IMR-90 (cell line): ENCODE measurements at regions not wholly inside any gene's neighbourhood (a gene's known extent, or its start where the extent isn't known, plus 50 kb on each side); places are given as distances from the start of the nearest gene placed in this dataset.

Experiments used
- ATAC-seq: fragments of 200-7000 bp; cut with Tn5 transposase; 2 replicates; pipeline ENCODE4 v1.9.1; 2020; ENCODE audit warnings: low read depth, mild to moderate bottlenecking, moderate library complexity
- BruUV-seq: library from RNA; stranded (reverse); fragments of 400-500 nt; replicated peaks from 2 replicates; lab custom pipeline; 2021; lab: Mats Ljungman, UMichigan
- CTCF ChIA-PET: fragments of 300-600 bp; formaldehyde crosslinking; extraction: SDS; loops from one replicate; lab custom pipeline; 2021; ENCODE audit warnings: antibody characterized with exemption; lab: Yijun Ruan, JAX
- POLR2A ChIA-PET: fragments of 300-600 bp; sonication (Branson Sonifier 250); formaldehyde crosslinking; loops from one replicate; lab custom pipeline; 2022; ENCODE audit warnings: antibody characterized with exemption; ENCODE audit not compliant: unreplicated experiment; lab: Charles Lee
- DNase-seq: peaks from one replicate; pipeline ENCODE4 v3.0.0; 2013
- H2AFZ ChIP-seq: replicated peaks from 2 replicates; pipeline ENCODE3; 2013; ENCODE audit warnings: low read length, mild to moderate bottlenecking; ENCODE audit not compliant: poor library complexity
- H2AK5ac ChIP-seq: 2 replicates; pipeline ENCODE4 v1.6.1; 2013; ENCODE audit warnings: low read depth, low read length, inconsistent platforms
- H2AK9ac ChIP-seq: replicated peaks from 2 replicates; pipeline ENCODE3; 2013; ENCODE audit warnings: mild to moderate bottlenecking, low read depth, low read length, moderate library complexity; ENCODE audit not compliant: poor library complexity
- H2BK120ac ChIP-seq: 2 replicates; pipeline ENCODE4 v1.6.1; 2013; ENCODE audit warnings: low read depth, low read length, inconsistent platforms
- H2BK15ac ChIP-seq: 3 replicates; pipeline ENCODE4 v1.6.1; 2013; ENCODE audit warnings: low read depth, low read length, inconsistent platforms
- H2BK20ac ChIP-seq: 2 replicates; pipeline ENCODE4 v1.6.1; 2013; ENCODE audit warnings: low read depth, mild to moderate bottlenecking, inconsistent platforms, low read length, moderate library complexity
- H2BK5ac ChIP-seq: 2 replicates; pipeline ENCODE4 v1.6.1; 2013; ENCODE audit warnings: mild to moderate bottlenecking, low read depth, low read length, inconsistent platforms; ENCODE audit not compliant: poor library complexity, severe bottlenecking
- H3K14ac ChIP-seq: replicated peaks from 2 replicates; pipeline ENCODE4 v1.6.1; 2013; ENCODE audit warnings: low read depth, low read length, inconsistent platforms
- H3K18ac ChIP-seq: 2 replicates; pipeline ENCODE4 v1.6.1; 2013; ENCODE audit warnings: low read depth, low read length, control low read depth
- H3K23ac ChIP-seq: 2 replicates; pipeline ENCODE4 v1.6.1; 2013; ENCODE audit warnings: low read depth, low read length, inconsistent platforms
- H3K27ac ChIP-seq: 2 replicates; pipeline ENCODE4 v1.5.1; 2013; ENCODE audit warnings: mild to moderate bottlenecking, control low read depth, low read length; ENCODE audit not compliant: insufficient read depth
- H3K27me3 ChIP-seq: 2 replicates; pipeline ENCODE4 v1.6.1; 2013; ENCODE audit warnings: low read length; ENCODE audit not compliant: control insufficient read depth, insufficient read depth
- H3K36me3 ChIP-seq: 2 replicates; pipeline ENCODE4 v1.6.1; 2013; ENCODE audit warnings: low read length, mixed read lengths; ENCODE audit not compliant: control insufficient read depth, insufficient read depth
- H3K4ac ChIP-seq: 2 replicates; pipeline ENCODE4 v1.6.1; 2013; ENCODE audit warnings: low read depth, low read length, inconsistent platforms
- H3K4me1 ChIP-seq: 2 replicates; pipeline ENCODE4 v1.6.1; 2013; ENCODE audit warnings: low read length, mixed read lengths; ENCODE audit not compliant: control insufficient read depth, insufficient read depth
- H3K4me2 ChIP-seq: 2 replicates; pipeline ENCODE4 v1.6.1; 2013; ENCODE audit warnings: low read depth, mild to moderate bottlenecking, control low read depth, low read length, moderate library complexity
- H3K4me3 ChIP-seq: 2 replicates; pipeline ENCODE4 v1.5.1; 2013; ENCODE audit warnings: low read depth, mild to moderate bottlenecking, control low read depth, low read length, moderate library complexity; ENCODE audit not compliant: insufficient read depth
- H3K56ac ChIP-seq: 2 replicates; pipeline ENCODE4 v1.6.1; 2013; ENCODE audit warnings: low read length, inconsistent platforms; ENCODE audit not compliant: insufficient read depth; ENCODE audit errors: extremely low read depth
- H3K79me1 ChIP-seq, 2 experiments: 2 replicates each; pipeline ENCODE4 v1.6.1; 2013; ENCODE audit warnings: low read length in 2 of 2, inconsistent platforms in 1 of 2, low read depth in 1 of 2
- H3K9ac ChIP-seq: 2 replicates; pipeline ENCODE4 v1.6.1; 2013; ENCODE audit warnings: low read depth, low read length, control low read depth
- H3K9me1 ChIP-seq: 2 replicates; pipeline ENCODE4 v1.6.1; 2013; ENCODE audit warnings: low read length, inconsistent platforms; ENCODE audit not compliant: insufficient read depth
- H3K9me3 ChIP-seq: 2 replicates; pipeline ENCODE4 v1.6.1; 2013; ENCODE audit warnings: low read length; ENCODE audit not compliant: control insufficient read depth, insufficient read depth
- H4K20me1 ChIP-seq: 2 replicates; pipeline ENCODE4 v1.6.1; 2013; ENCODE audit warnings: low read length, inconsistent platforms; ENCODE audit not compliant: insufficient read depth
- H4K5ac ChIP-seq: 2 replicates; pipeline ENCODE4 v1.6.1; 2013; ENCODE audit warnings: mild to moderate bottlenecking, low read depth, low read length, control low read depth
- H4K8ac ChIP-seq, 2 experiments: 2 replicates each; pipeline ENCODE4 v1.6.1; 2013; ENCODE audit warnings: low read depth in 2 of 2, low read length in 2 of 2, control low read depth in 1 of 2, inconsistent platforms in 1 of 2
- H4K91ac ChIP-seq: 2 replicates; pipeline ENCODE4 v1.6.1; 2013; ENCODE audit warnings: low read depth, low read length, inconsistent platforms; ENCODE audit not compliant: insufficient read depth
- CHD1 ChIP-seq: IDR thresholded peaks from 2 replicates; pipeline ENCODE4 v1.6.1; 2012; ENCODE audit warnings: low read depth, low read length, improper control_type of control experiment
- MAZ ChIP-seq: IDR thresholded peaks from 2 replicates; pipeline ENCODE4 v1.6.1; 2012; ENCODE audit warnings: low read depth, mild to moderate bottlenecking, low read length, improper control_type of control experiment, moderate library complexity, borderline replicate concordance
- SMC3 ChIP-seq: fragments of 150-350 bp; IDR thresholded peaks from 2 replicates; pipeline ENCODE4 v1.6.1; 2016; ENCODE audit warnings: low read depth, mild to moderate bottlenecking, antibody characterized with exemption, low read length, moderate library complexity
- WGBS, 2 experiments: methylation state at CpG; one replicate each; pipeline versions ENCODE4 v1.1.5 to v1.1.7; 2013; ENCODE audit warnings: missing lambda C conversion rate in 2 of 2; ENCODE audit not compliant: insufficient read length in 1 of 2; ENCODE audit errors: extremely low coverage in 2 of 2; 5-methylcytosine and 5-hydroxymethylcytosine counted together
- dilution Hi-C: fragments of 300-500 bp; cut with HindIII; formaldehyde crosslinking; loops from one replicate; pipeline ENCODE4 v1.14.3; 2018; ENCODE audit warnings: low sequenced_read_pairs; ENCODE audit not compliant: unreplicated experiment
- in situ Hi-C: fragments of 300-500 bp; cut with MboI; formaldehyde crosslinking; loops from 3 replicates; pipeline ENCODE4 v1.14.3; 2019; ENCODE audit warnings: low sequenced_read_pairs, inconsistent platforms, mixed read lengths
- intact Hi-C: fragments of 100-400 bp; cut with micrococcal nuclease; formaldehyde crosslinking; loops from 2 replicates; pipeline ENCODE4 v1.10.0; 2022
- TF ChIP-seq, protein P1 (sequence below): conservative IDR thresholded peaks from 2 replicates; pipeline ENCODE4 v1.5.1; 2012; ENCODE audit warnings: mild to moderate bottlenecking, low read depth, low read length, improper control_type of control experiment

DNA sequence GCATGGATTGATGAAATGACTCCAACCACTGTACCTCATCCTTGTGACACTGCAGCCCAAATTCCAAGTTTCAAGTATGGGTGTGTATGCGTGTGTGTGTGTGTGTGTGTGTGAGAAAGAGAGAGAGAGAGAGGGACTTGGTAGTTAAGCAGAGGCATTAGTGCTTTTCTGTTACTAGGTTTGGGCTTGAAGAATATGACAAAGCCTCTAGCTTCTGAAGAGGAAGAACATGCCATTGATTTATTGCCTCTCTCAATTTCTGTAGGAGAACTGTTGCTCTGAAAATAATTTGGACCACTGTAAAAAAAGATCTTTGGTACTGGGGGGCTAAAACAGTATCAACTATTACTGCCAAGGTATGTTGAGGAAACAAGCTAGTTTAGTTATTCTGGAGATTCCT, 139.2 kb downstream of the AQP9 start:
- intact Hi-C loops: loop anchor here (10.0 kb wide), 2 partner anchors 197 to 337 kb away; no protein-coding TSS in a partner anchor

More for the DNA sequence above, 139.2 kb downstream of the AQP9 start:
- no peaks in the 10 kb centered on the region for H3K79me1 ChIP-seq
- no peak overlapping the region for H2BK15ac ChIP-seq
- dilution Hi-C loops (no loop called here), in situ Hi-C loops (no loop called here)
- H3K27ac ChIP-seq: no peak overlapping the region
- H3K27me3 ChIP-seq: no peaks in the 10 kb centered on the region
- H3K9ac ChIP-seq: no peak overlapping the region
- no peak overlapping the region for H4K91ac ChIP-seq
- no CpG with 5 or more reads among the region's 1 CpG for WGBS, 2 experiments
- no peak overlapping the region for H3K4me2 ChIP-seq
- ChIA-PET POLR2A (no interaction called here), CTCF (no interaction called here)
- no peak overlapping the region for H3K14ac ChIP-seq
- no peak overlapping the region for H3K18ac ChIP-seq
- no peaks in the 10 kb centered on the region for H4K20me1 ChIP-seq
- no peak overlapping the region for H3K56ac ChIP-seq
- no peak overlapping the region for H2AK5ac ChIP-seq
- no peaks in the 10 kb centered on the region for H3K9me3 ChIP-seq
- H3K4me1 ChIP-seq: peaks cover 1% of the 10 kb centered on the region
- no peak overlapping the region for H3K4me3 ChIP-seq
- H3K4ac ChIP-seq: no peak overlapping the region
- BruUV-seq: no TSS peak
- no peaks in the 10 kb centered on the region for H3K36me3 ChIP-seq
- H2AFZ ChIP-seq: no peak overlapping the region
- no peak overlapping the region for H2AK9ac ChIP-seq
- H2BK5ac ChIP-seq: no peak overlapping the region
- H2BK20ac ChIP-seq: 0 out of 2 replicates have a peak overlapping the region, but pooled peaks have one; percentile 41
- H2BK120ac ChIP-seq: no peak overlapping the region
- no peak overlapping the region for H3K23ac ChIP-seq
- ATAC-seq (no peak), DNase-seq (no peak)
- no peak overlapping the region for H4K8ac ChIP-seq
- H4K5ac ChIP-seq: no peak overlapping the region
- peaks cover 7% of the 10 kb centered on the region; the same call in 1 of the 2 replicates for H3K9me1 ChIP-seq
- TF ChIP-seq, protein P1, sequence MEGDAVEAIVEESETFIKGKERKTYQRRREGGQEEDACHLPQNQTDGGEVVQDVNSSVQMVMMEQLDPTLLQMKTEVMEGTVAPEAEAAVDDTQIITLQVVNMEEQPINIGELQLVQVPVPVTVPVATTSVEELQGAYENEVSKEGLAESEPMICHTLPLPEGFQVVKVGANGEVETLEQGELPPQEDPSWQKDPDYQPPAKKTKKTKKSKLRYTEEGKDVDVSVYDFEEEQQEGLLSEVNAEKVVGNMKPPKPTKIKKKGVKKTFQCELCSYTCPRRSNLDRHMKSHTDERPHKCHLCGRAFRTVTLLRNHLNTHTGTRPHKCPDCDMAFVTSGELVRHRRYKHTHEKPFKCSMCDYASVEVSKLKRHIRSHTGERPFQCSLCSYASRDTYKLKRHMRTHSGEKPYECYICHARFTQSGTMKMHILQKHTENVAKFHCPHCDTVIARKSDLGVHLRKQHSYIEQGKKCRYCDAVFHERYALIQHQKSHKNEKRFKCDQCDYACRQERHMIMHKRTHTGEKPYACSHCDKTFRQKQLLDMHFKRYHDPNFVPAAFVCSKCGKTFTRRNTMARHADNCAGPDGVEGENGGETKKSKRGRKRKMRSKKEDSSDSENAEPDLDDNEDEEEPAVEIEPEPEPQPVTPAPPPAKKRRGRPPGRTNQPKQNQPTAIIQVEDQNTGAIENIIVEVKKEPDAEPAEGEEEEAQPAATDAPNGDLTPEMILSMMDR: no peak
- TF ChIP-seq SMC3 (no peak), CHD1 (no peak), MAZ (no peak)
